GM12878 (cell line): ENCODE measurements at regions not wholly inside any gene's neighbourhood (a gene's known extent, or its start where the extent isn't known, plus 50 kb on each side); places are given as distances from the start of the nearest gene placed in this dataset.

Source experiments
- ATAC-seq: fragments of 200-7000 bp; cut with Tn5 transposase; 3 replicates; pipeline ENCODE4 v1.9.1; 2020; ENCODE audit warnings: mild to moderate bottlenecking, moderate library complexity
- BruUV-seq: library from RNA; stranded (reverse); fragments of 400-500 nt; replicated peaks from 2 replicates; lab custom pipeline; 2021; lab: Mats Ljungman, UMichigan
- CTCF ChIA-PET: fragments of 300-600 bp; sonication (Branson Sonifier 250); formaldehyde crosslinking; extraction: SDS; loops from one replicate; lab custom pipeline; 2021; ENCODE audit warnings: inconsistent platforms; lab: Yijun Ruan, JAX
- POLR2A ChIA-PET: fragments of 350-600 bp; formaldehyde crosslinking; extraction: SDS; loops from one replicate; lab custom pipeline; 2021; ENCODE audit warnings: inconsistent platforms; lab: Charles Lee
- RAD21 ChIA-PET: fragments of 300-600 bp; sonication (Branson Sonifier 250); formaldehyde crosslinking; loops from one replicate; lab custom pipeline; 2023; ENCODE audit warnings: antibody characterized with exemption; ENCODE audit not compliant: unreplicated experiment; lab: Charles Lee
- SMC1A ChIA-PET: fragments of 300-600 bp; sonication (Branson Sonifier 250); formaldehyde crosslinking; loops from one replicate; lab custom pipeline; 2023; ENCODE audit not compliant: unreplicated experiment, uncharacterized antibody; lab: Charles Lee
- DNase-seq: peaks from one replicate; pipeline ENCODE4 v3.0.0-alpha.2; 2011; ENCODE audit warnings: low read depth, low spot score
- FAIRE-seq: peaks from 3 replicates; lab custom pipeline; 2011; peaks lifted over from hg19 to GRCh38; lab: Jason Lieb, UNC
- H2AFZ ChIP-seq: 2 replicates; pipeline ENCODE4 v1.6.0; 2011; ENCODE audit warnings: low read depth, low read length, control low read depth; ENCODE audit not compliant: control insufficient read depth
- H3K27ac ChIP-seq: 2 replicates; pipeline ENCODE4 v1.5.1; 2011; ENCODE audit warnings: control low read depth; ENCODE audit not compliant: control insufficient read depth, insufficient read depth
- H3K27me3 ChIP-seq, 2 experiments: replicated peaks in 1 of 2; 2 replicates each; pipeline versions ENCODE4 v1.6.0 to v1.6.1; 2011; ENCODE audit warnings: low read length in 1 of 2; ENCODE audit not compliant: control insufficient read depth in 2 of 2, insufficient read depth in 2 of 2
- H3K36me3 ChIP-seq, 2 experiments: 2 replicates each; pipeline ENCODE4 v1.5.1; 2011; ENCODE audit warnings: low read length in 1 of 2; ENCODE audit not compliant: control insufficient read depth in 2 of 2, insufficient read depth in 2 of 2
- H3K4me1 ChIP-seq: 2 replicates; pipeline ENCODE4 v1.6.1; 2011; ENCODE audit warnings: mild to moderate bottlenecking, low read length, moderate library complexity, mixed read lengths; ENCODE audit not compliant: control insufficient read depth, insufficient read depth
- H3K4me2 ChIP-seq: 2 replicates; pipeline ENCODE4 v1.6.0; 2011; ENCODE audit warnings: control low read depth; ENCODE audit not compliant: control insufficient read depth, insufficient read depth
- H3K4me3 ChIP-seq: fragments of 200-600 bp; sonication (generic); 2 replicates; pipeline ENCODE4 v1.5.1; 2016
- H3K79me2 ChIP-seq: 2 replicates; pipeline ENCODE4 v1.6.0; 2011; ENCODE audit warnings: low read length; ENCODE audit not compliant: control insufficient read depth, insufficient read depth
- H3K9ac ChIP-seq: 2 replicates; pipeline ENCODE4 v1.8.0; 2011; ENCODE audit warnings: low read length, control low read depth, mixed read lengths; ENCODE audit not compliant: control insufficient read depth, insufficient read depth
- H3K9me3 ChIP-seq: replicated peaks from 3 replicates; pipeline ENCODE4 v1.5.1; 2011; ENCODE audit warnings: mild to moderate bottlenecking, low read length; ENCODE audit not compliant: control insufficient read depth, insufficient read depth
- H4K20me1 ChIP-seq: 2 replicates; pipeline ENCODE4 v1.6.0; 2011; ENCODE audit not compliant: control insufficient read depth, insufficient read depth
- ATF7 ChIP-seq: fragments of 450-650 bp; IDR thresholded peaks from 2 replicates; pipeline ENCODE4 v1.6.1; 2016; ENCODE audit warnings: low read depth, mild to moderate bottlenecking
- BHLHE40 ChIP-seq, 2 experiments: fragments of 450-650 bp in 1 of 2; IDR thresholded peaks; 2 replicates each; pipeline ENCODE4 v1.6.1; 2011 to 2017; ENCODE audit warnings: low read depth in 2 of 2, borderline replicate concordance in 1 of 2, improper control_type of control experiment in 1 of 2, low read length in 1 of 2, mild to moderate bottlenecking in 1 of 2
- CBX3 ChIP-seq: fragments of 200-600 bp; sonication (generic); IDR thresholded peaks from 2 replicates; pipeline ENCODE4 v1.6.1; 2016; ENCODE audit warnings: low read depth, borderline replicate concordance
- FOXM1 ChIP-seq: IDR thresholded peaks from 2 replicates; pipeline ENCODE4 v1.6.1; 2012; ENCODE audit warnings: low read depth, mild to moderate bottlenecking, inconsistent platforms, low read length, moderate library complexity
- JUNB ChIP-seq: IDR thresholded peaks from 2 replicates; pipeline ENCODE4 v1.6.1; 2016; ENCODE audit warnings: antibody characterized with exemption, mild to moderate bottlenecking
- MEF2B ChIP-seq: fragments of 450-650 bp; IDR thresholded peaks from 2 replicates; pipeline ENCODE4 v1.6.1; 2018; ENCODE audit warnings: mild to moderate bottlenecking, moderate library complexity; ENCODE audit not compliant: partially characterized antibody, poor library complexity, severe bottlenecking
- MXI1 ChIP-seq: fragments of 150-350 bp; IDR thresholded peaks from 2 replicates; pipeline ENCODE4 v1.6.1; 2011; ENCODE audit warnings: low read depth, mild to moderate bottlenecking, inconsistent platforms, low read length, improper control_type of control experiment
- POLR2AphosphoS2 ChIP-seq: IDR thresholded peaks from 2 replicates; pipeline ENCODE4 v1.6.1; 2011; ENCODE audit warnings: low read depth, mild to moderate bottlenecking, low read length, improper control_type of control experiment, moderate library complexity
- RBBP5 ChIP-seq: fragments of 200-600 bp; sonication (generic); conservative IDR thresholded peaks from 2 replicates; pipeline ENCODE4 v1.6.1; 2016
- RELA ChIP-seq: fragments of 450-650 bp; IDR thresholded peaks from 2 replicates; pipeline ENCODE4 v1.8.0; 2014; ENCODE audit warnings: borderline replicate concordance; ENCODE audit not compliant: partially characterized antibody
- RUNX3 ChIP-seq: IDR thresholded peaks from 2 replicates; pipeline ENCODE4 v1.6.1; 2012; ENCODE audit warnings: low read length, inconsistent platforms
- SMAD5 ChIP-seq: IDR thresholded peaks from 2 replicates; pipeline ENCODE4 v1.6.1; 2016; ENCODE audit warnings: antibody characterized with exemption, low read depth
- STAT1 ChIP-seq: fragments of 450-650 bp; conservative IDR thresholded peaks from 2 replicates; pipeline ENCODE4 v1.6.1; 2014; ENCODE audit warnings: antibody characterized with exemption, mild to moderate bottlenecking
- TBL1XR1 ChIP-seq: IDR thresholded peaks from 2 replicates; pipeline ENCODE4 v1.6.1; 2012; ENCODE audit warnings: low read depth, low read length, improper control_type of control experiment
- in situ Hi-C: fragments of 300-500 bp; cut with MboI; formaldehyde crosslinking; loops from 9 replicates; pipeline ENCODE4 v1.14.3; 2018; ENCODE audit warnings: mixed read lengths
- intact Hi-C: fragments of 100-400 bp; cut with micrococcal nuclease; formaldehyde crosslinking; loops from one replicate; pipeline ENCODE4 v1.14.2; 2022; ENCODE audit not compliant: unreplicated experiment
- TF ChIP-seq, protein P1 (sequence below): IDR thresholded peaks from 2 replicates; pipeline ENCODE4 v1.6.1; 2011; ENCODE audit warnings: mild to moderate bottlenecking, low read depth, low read length, moderate library complexity; ENCODE audit not compliant: insufficient replicate concordance
- TF ChIP-seq, protein P2 (sequence below): fragments of 450-650 bp; IDR thresholded peaks from 2 replicates; pipeline ENCODE4 v1.6.1; 2017; ENCODE audit warnings: mild to moderate bottlenecking, moderate library complexity
- TF ChIP-seq, protein P3 (sequence below): fragments of 450-650 bp; IDR thresholded peaks from 2 replicates; pipeline ENCODE4 v1.6.1; 2018; ENCODE audit warnings: borderline replicate concordance, mild to moderate bottlenecking; ENCODE audit not compliant: partially characterized antibody

DNA sequence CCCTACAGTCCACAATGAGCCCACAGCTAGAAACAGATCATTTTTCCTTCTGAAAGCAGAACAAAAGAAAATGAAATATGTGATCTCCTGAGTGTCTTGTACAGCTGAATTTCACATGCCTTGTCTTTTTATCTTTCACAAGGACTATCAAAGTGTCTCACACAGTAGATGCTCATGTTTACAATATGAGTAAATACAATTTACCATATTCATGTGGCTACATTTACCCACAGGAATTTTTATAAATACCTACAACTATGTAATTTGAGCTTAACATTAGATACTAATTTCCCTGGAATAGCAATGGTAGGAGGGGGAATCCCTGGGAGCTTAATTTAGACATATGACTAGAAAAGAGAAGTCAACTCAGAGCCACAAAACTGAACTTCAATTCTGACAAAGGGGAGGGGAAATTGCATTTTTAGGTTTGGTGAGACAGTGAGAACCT is 186.2 kb downstream of the MACC1 start:
- peak; percentile 49 for FAIRE-seq
- Histone ChIP-seq H3K27ac (peak overlapping the region; percentile 54), H4K20me1 (no peaks in the 10 kb centered on the region), H3K27me3 (no peaks in the 10 kb centered on the region), H3K9me3 (peaks cover 5% of the 10 kb centered on the region), H3K9ac (no peak overlapping the region), H3K4me2 (peak overlapping the region; percentile 85), H3K4me1 (peaks cover 19% of the 10 kb centered on the region), H3K79me2 (no peaks in the 10 kb centered on the region), H3K36me3 (no peaks in the 10 kb centered on the region; a peak in 1 of 4 replicates), H2AFZ (0 out of 2 replicates have a peak overlapping the region, but pooled peaks have one; percentile 46), H3K4me3 (peak overlapping the region; percentile 35; the same call in 1 of the 2 replicates)
- ChIA-PET RAD21 (interaction anchor here (1.0 to 3.8 kb wide), 6 partner anchors 9 to 279 kb away, joined by 3 to 17 read pairs (median 6); no protein-coding TSS in a partner anchor), CTCF (interaction anchor here (0.7 to 1.8 kb wide), 7 partner anchors 11 to 283 kb away, joined by 3 to 6 read pairs (median 3); no protein-coding TSS in a partner anchor), POLR2A (interaction anchor here (1.7 kb wide), 1 partner anchor 9 kb away, joined by 6 read pairs; no protein-coding TSS in a partner anchor), SMC1A (interaction anchor here (0.7 to 5.1 kb wide), 16 partner anchors 10 to 349 kb away, joined by 3 to 48 read pairs (median 4); no protein-coding TSS in a partner anchor)
- intact Hi-C loops (loop anchor here (5.0 kb wide), 1 partner anchor 36 kb away; no protein-coding TSS in a partner anchor), in situ Hi-C loops (no loop called here)
- no TSS peak for BruUV-seq
- ATAC-seq = peak; percentile 74
- DNase-seq = peak; percentile 50
- TF ChIP-seq SMAD5 (no peak), JUNB (peak; percentile 56), ATF7 (no peak), RELA (no peak), MEF2B (peak; percentile 66), MXI1 (no peak), RBBP5 (no peak), BHLHE40 (IDR thresholded peaks at IDR 0.05; ENCODE audit: borderline replicate concordance in 1 of 2, low read depth in 2 of 2, low read length in 1 of 2) (no peak), STAT1 (no peak), RUNX3 (peak; percentile 78), TBL1XR1 (peak; percentile 45; the same call in 1 of the 2 replicates), POLR2AphosphoS2 (no peak), FOXM1 (peak; percentile 85; the same call in 1 of the 2 replicates), CBX3 (no peak)
- TF ChIP-seq, protein P1, sequence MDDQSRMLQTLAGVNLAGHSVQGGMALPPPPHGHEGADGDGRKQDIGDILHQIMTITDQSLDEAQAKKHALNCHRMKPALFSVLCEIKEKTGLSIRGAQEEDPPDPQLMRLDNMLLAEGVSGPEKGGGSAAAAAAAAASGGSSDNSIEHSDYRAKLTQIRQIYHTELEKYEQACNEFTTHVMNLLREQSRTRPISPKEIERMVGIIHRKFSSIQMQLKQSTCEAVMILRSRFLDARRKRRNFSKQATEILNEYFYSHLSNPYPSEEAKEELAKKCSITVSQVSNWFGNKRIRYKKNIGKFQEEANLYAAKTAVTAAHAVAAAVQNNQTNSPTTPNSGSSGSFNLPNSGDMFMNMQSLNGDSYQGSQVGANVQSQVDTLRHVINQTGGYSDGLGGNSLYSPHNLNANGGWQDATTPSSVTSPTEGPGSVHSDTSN = no peak
- TF ChIP-seq, protein P2, sequence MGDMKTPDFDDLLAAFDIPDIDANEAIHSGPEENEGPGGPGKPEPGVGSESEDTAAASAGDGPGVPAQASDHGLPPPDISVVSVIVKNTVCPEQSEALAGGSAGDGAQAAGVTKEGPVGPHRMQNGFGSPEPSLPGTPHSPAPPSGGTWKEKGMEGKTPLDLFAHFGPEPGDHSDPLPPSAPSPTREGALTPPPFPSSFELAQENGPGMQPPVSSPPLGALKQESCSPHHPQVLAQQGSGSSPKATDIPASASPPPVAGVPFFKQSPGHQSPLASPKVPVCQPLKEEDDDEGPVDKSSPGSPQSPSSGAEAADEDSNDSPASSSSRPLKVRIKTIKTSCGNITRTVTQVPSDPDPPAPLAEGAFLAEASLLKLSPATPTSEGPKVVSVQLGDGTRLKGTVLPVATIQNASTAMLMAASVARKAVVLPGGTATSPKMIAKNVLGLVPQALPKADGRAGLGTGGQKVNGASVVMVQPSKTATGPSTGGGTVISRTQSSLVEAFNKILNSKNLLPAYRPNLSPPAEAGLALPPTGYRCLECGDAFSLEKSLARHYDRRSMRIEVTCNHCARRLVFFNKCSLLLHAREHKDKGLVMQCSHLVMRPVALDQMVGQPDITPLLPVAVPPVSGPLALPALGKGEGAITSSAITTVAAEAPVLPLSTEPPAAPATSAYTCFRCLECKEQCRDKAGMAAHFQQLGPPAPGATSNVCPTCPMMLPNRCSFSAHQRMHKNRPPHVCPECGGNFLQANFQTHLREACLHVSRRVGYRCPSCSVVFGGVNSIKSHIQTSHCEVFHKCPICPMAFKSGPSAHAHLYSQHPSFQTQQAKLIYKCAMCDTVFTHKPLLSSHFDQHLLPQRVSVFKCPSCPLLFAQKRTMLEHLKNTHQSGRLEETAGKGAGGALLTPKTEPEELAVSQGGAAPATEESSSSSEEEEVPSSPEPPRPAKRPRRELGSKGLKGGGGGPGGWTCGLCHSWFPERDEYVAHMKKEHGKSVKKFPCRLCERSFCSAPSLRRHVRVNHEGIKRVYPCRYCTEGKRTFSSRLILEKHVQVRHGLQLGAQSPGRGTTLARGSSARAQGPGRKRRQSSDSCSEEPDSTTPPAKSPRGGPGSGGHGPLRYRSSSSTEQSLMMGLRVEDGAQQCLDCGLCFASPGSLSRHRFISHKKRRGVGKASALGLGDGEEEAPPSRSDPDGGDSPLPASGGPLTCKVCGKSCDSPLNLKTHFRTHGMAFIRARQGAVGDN = no peak
- TF ChIP-seq, protein P3, sequence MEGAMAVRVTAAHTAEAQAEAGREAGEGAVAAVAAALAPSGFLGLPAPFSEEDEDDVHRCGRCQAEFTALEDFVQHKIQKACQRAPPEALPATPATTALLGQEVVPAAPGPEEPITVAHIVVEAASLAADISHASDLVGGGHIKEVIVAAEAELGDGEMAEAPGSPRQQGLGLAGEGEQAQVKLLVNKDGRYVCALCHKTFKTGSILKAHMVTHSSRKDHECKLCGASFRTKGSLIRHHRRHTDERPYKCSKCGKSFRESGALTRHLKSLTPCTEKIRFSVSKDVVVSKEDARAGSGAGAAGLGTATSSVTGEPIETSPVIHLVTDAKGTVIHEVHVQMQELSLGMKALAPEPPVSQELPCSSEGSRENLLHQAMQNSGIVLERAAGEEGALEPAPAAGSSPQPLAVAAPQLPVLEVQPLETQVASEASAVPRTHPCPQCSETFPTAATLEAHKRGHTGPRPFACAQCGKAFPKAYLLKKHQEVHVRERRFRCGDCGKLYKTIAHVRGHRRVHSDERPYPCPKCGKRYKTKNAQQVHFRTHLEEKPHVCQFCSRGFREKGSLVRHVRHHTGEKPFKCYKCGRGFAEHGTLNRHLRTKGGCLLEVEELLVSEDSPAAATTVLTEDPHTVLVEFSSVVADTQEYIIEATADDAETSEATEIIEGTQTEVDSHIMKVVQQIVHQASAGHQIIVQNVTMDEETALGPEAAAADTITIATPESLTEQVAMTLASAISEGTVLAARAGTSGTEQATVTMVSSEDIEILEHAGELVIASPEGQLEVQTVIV = no peak
